Prostate gland (tissue), 2 donors: ENCODE measurements at regions not wholly inside any gene's neighbourhood (a gene's known extent, or its start where the extent isn't known, plus 50 kb on each side); places are given as distances from the start of the nearest gene placed in this dataset.

Experiments used
- DNase-seq: peaks from one replicate; pipeline ENCODE4 v3.0.0-alpha.2; 2019; ENCODE audit warnings: low spot score
- H3K27ac ChIP-seq, 2 donors: fragments of 200-600 bp; sonication (generic); 2 replicates each; pipeline ENCODE4 v1.5.1; 2017 to 2019
- H3K27me3 ChIP-seq: fragments of 200-600 bp; sonication (generic); replicated peaks from 2 replicates; pipeline ENCODE4 v1.5.1; 2019; ENCODE audit not compliant: insufficient read depth
- H3K36me3 ChIP-seq, 2 donors: fragments of 200-600 bp; sonication (generic); 1 replicate in 1 of 2; 2 replicates in 1 of 2; pipeline versions ENCODE4 v1.5.1 to v1.8.1; 2017 to 2019
- H3K4me1 ChIP-seq: fragments of 200-600 bp; sonication (generic); replicated peaks from 2 replicates; pipeline ENCODE4 v1.5.1; 2019
- H3K4me3 ChIP-seq, 2 donors: fragments of 200-600 bp; sonication (generic); 2 replicates each; pipeline ENCODE4 v1.5.1; 2017 to 2019
- H3K9me3 ChIP-seq: fragments of 200-600 bp; sonication (generic); 2 replicates; pipeline ENCODE4 v1.5.1; 2017
- POLR2A ChIP-seq: fragments of 450-650 bp; IDR thresholded peaks from one replicate; pipeline ENCODE4 v1.6.1; 2016; ENCODE audit warnings: antibody characterized with exemption, mild to moderate bottlenecking
- POLR2AphosphoS5 ChIP-seq: sonication (generic); formaldehyde crosslinking; IDR thresholded peaks from one replicate; pipeline ENCODE4 v1.6.1; 2017; ENCODE audit warnings: antibody characterized with exemption
- WGBS: methylation state at CpG from one replicate; pipeline ENCODE4 v1.1.5; 2018; 5-methylcytosine and 5-hydroxymethylcytosine counted together
- intact Hi-C: fragments of 100-400 bp; cut with DNase I; formaldehyde crosslinking; loops from one replicate; pipeline ENCODE4 v1.14.2; 2022
- TF ChIP-seq, protein P1 (sequence below), 4 experiments: fragments of 200-600 bp in 2 of 4; fragments of 450-650 bp in 2 of 4; sonication (generic) in 2 of 4; IDR thresholded peaks; 1 replicate in 3 of 4; 2 replicates in 1 of 4; pipeline ENCODE4 v1.5.1; 2016 to 2019; ENCODE audit warnings: antibody characterized with exemption in 4 of 4, mild to moderate bottlenecking in 2 of 4, moderate library complexity in 2 of 4

DNA sequence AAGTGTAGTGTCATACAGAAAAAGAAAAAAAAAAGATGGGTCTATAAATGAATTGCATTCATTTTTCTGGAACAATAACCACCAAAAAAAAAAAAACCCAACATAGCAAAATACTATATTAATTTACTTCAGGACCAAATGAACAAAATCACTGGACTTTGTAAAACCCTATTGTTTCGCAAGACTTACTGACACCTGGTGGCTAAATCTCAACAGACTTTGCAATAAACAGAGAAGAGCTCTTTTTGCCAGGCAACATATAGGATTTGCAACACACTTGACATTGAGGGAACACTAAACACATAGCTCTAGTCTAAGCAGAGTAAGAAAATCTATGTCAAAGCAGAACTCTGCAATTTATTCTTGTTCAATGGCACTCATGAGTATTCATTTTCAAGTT lies 990.2 kb downstream of the STPG2 start:
- DNase-seq: no peak
- H3K4me1 ChIP-seq: no peaks in the 10 kb centered on the region
- H3K27me3 ChIP-seq: no peaks in the 10 kb centered on the region
- WGBS: 81% methylated on average over 1 of the region's 1 CpG
- intact Hi-C loops: loop anchor here (10.0 kb wide), 1 partner anchor 1998 kb away; no protein-coding TSS in a partner anchor
- no peaks in the 10 kb centered on the region for H3K36me3 ChIP-seq
- no peak overlapping the region for H3K27ac ChIP-seq
- H3K4me3 ChIP-seq: no peak overlapping the region
- TF ChIP-seq, protein P1, sequence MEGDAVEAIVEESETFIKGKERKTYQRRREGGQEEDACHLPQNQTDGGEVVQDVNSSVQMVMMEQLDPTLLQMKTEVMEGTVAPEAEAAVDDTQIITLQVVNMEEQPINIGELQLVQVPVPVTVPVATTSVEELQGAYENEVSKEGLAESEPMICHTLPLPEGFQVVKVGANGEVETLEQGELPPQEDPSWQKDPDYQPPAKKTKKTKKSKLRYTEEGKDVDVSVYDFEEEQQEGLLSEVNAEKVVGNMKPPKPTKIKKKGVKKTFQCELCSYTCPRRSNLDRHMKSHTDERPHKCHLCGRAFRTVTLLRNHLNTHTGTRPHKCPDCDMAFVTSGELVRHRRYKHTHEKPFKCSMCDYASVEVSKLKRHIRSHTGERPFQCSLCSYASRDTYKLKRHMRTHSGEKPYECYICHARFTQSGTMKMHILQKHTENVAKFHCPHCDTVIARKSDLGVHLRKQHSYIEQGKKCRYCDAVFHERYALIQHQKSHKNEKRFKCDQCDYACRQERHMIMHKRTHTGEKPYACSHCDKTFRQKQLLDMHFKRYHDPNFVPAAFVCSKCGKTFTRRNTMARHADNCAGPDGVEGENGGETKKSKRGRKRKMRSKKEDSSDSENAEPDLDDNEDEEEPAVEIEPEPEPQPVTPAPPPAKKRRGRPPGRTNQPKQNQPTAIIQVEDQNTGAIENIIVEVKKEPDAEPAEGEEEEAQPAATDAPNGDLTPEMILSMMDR (IDR thresholded peaks at IDR 0.05): peak in 2 of 4 experiments; percentile 39 to 44
- no peak for TF ChIP-seq POLR2AphosphoS5
- no peaks in the 10 kb centered on the region for H3K9me3 ChIP-seq

- no peaks in the 10 kb centered on the region for H3K36me3 ChIP-seq
- intact Hi-C loops: loop anchor here (10.0 kb wide), 1 partner anchor 2005 kb away; no protein-coding TSS in a partner anchor
- no peaks in the 10 kb centered on the region for H3K9me3 ChIP-seq
- no peaks in the 10 kb centered on the region for H3K4me1 ChIP-seq
- peak overlapping the region; percentile 29 to 33 for H3K27ac ChIP-seq
- no peak overlapping the region for H3K4me3 ChIP-seq
- WGBS: 41% methylated on average over 1 of the region's 1 CpG
- TF ChIP-seq, protein P1 (IDR thresholded peaks at IDR 0.05): no peak
- peak; percentile 83 for TF ChIP-seq POLR2AphosphoS5
- peak; percentile 11 for DNase-seq
- no peaks in the 10 kb centered on the region for H3K27me3 ChIP-seq
Measured at GRCh38 chr4:97159625-97160024, 983.7 kb downstream of the STPG2 start.

- no peaks in the 10 kb centered on the region for H3K4me1 ChIP-seq
- no peaks in the 10 kb centered on the region for H3K9me3 ChIP-seq
- H3K27ac ChIP-seq: no peak overlapping the region
- TF ChIP-seq, protein P1 (IDR thresholded peaks at IDR 0.05): no peak
- TF ChIP-seq POLR2A: no peak
- no peak for TF ChIP-seq POLR2AphosphoS5
- no peaks in the 10 kb centered on the region for H3K36me3 ChIP-seq
- H3K27me3 ChIP-seq: no peaks in the 10 kb centered on the region
- intact Hi-C loops: no loop called here
- no peak overlapping the region for H3K4me3 ChIP-seq
- no peak for DNase-seq
Measured at GRCh38 chr4:97185233-97185632, 958.0 kb downstream of the STPG2 start.

GRCh38 chr4:97197106-97197505 lies 946.2 kb downstream of the STPG2 start:
- no peaks in the 10 kb centered on the region for H3K36me3 ChIP-seq
- H3K4me3 ChIP-seq: no peak overlapping the region
- 76% methylated on average over 2 of the region's 2 CpGs for WGBS
- DNase-seq: no peak
- H3K27me3 ChIP-seq: no peaks in the 10 kb centered on the region
- TF ChIP-seq, protein P1 (IDR thresholded peaks at IDR 0.05): no peak
- no peak for TF ChIP-seq POLR2AphosphoS5
- no peak for TF ChIP-seq POLR2A
- no peak overlapping the region for H3K27ac ChIP-seq
- H3K9me3 ChIP-seq: no peaks in the 10 kb centered on the region
- no peaks in the 10 kb centered on the region for H3K4me1 ChIP-seq
- intact Hi-C loops: no loop called here

- H3K36me3 ChIP-seq: no peaks in the 10 kb centered on the region
- TF ChIP-seq POLR2A: no peak
- TF ChIP-seq, protein P1 (IDR thresholded peaks at IDR 0.05): no peak
- TF ChIP-seq POLR2AphosphoS5: no peak
- intact Hi-C loops: no loop called here
- H3K9me3 ChIP-seq: no peaks in the 10 kb centered on the region
- no peak overlapping the region for H3K4me3 ChIP-seq
- H3K27ac ChIP-seq: no peak overlapping the region
- no peaks in the 10 kb centered on the region for H3K4me1 ChIP-seq
- H3K27me3 ChIP-seq: no peaks in the 10 kb centered on the region
- no peak for DNase-seq
- 90% methylated on average over 1 of the region's 1 CpG for WGBS
Measured at GRCh38 chr4:97208749-97209148, 934.5 kb downstream of the STPG2 start.
